HG02610 (cell line): ENCODE measurements at regions not wholly inside any gene's neighbourhood (a gene's known extent, or its start where the extent isn't known, plus 50 kb on each side); places are given as distances from the start of the nearest gene placed in this dataset.

Experiments used
- ATAC-seq: cut with Tn5 transposase; IDR thresholded peaks from one replicate; pipeline ENCODE4 v1.9.1; 2021; ENCODE audit warnings: mild to moderate bottlenecking, moderate library complexity; ENCODE audit not compliant: unreplicated experiment

GRCh38 chr10:10967029-10967428, 50.6 kb upstream of the CELF2 start:
- ATAC-seq: no peak

DNA sequence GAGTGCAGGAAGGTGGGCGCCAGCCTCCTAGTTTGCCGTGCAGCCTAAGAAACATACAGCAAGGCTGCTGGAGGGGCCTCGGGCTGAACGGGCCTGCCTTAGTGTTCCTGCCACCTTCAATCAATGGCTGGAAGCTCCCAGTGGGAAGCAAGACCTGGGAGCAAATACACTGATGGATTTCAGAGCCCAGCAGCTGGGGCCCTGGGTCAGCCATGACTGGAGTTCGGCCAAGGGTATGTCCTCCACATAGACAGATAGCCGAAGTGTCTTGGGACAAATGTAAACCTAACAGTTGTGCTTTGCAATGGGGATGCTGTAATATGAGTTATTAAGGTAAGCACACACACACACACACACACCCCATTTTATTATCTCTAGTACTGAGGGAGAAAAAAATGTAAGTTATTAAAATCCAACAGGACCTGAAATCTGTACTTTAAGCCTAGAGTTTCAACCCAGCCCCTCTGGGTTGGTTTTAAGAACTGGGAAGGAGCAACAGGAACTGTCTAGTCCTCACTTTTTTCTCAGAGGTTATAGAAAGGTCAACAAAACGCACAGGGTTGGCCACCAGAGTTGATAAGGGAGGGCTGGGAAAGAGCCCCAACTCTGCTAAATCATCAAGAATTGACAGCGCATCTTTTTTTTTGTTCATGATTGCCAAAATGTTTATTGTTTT, 50.0 kb upstream of the CELF2 start:
- ATAC-seq: no peak
